ENCODE measurements at regions not wholly inside any gene's neighbourhood (a gene's known extent, or its start where the extent isn't known, plus 50 kb on each side); places are given as distances from the start of the nearest gene placed in this dataset.
A peak's percentile ranks its signal among the peaks of the same experiment; 100 is the strongest.

- no peak for DNase-seq
Observed at GRCh38 chr2:94939349-94939748, 68.1 kb downstream of the TEKT4 start.

DNA sequence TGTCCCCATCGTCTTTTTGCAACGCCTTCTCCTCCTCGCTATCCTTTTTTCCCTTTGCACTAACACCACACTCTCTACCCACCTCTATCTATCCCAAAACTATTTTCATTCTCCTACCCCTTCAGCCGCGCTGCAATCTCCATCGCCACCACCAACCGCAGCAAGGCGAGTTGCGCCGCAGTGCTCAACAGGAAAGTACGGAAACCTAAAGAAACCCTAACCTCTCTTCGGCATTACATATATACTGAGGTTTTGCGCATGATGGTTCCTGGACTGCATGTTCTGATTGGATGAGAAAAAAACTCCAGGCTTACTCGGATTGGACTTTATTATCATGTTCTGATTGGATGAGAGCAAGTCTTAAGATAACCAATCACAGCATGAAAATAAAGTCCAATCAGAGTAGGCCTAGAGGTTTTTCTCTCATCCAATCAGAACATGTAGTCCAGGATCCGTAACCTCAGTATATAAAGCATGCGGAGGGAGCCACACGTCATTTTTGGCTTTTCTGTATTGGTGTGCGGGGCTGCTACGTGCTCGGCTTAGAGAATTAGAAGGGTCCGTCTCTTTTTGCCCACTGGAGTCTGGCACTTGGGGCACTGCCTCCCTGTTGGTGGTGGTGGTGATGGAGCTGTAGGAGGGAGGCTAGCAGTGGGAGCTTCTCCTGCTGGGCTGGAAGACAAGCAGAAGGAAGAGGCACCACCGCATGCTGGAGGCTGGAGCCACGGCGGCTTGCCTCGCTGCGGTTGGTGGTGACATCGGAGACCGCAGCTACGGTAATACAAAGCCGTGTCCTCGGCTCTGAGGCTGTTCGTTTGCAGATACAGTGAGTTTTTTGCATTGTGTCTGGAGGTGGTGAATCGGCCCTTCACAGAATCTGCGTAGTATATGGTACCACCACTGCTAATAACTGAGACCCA lies 76.1 kb downstream of the TEKT4 start:
- DNase-seq: no peak

- no peak for DNase-seq
Observed at GRCh38 chr2:94955702-94956101, 69.8 kb upstream of the MAL start.

- DNase-seq: peak; percentile 10
Observed at GRCh38 chr2:94956797-94957391, 68.6 kb upstream of the MAL start.

DNA sequence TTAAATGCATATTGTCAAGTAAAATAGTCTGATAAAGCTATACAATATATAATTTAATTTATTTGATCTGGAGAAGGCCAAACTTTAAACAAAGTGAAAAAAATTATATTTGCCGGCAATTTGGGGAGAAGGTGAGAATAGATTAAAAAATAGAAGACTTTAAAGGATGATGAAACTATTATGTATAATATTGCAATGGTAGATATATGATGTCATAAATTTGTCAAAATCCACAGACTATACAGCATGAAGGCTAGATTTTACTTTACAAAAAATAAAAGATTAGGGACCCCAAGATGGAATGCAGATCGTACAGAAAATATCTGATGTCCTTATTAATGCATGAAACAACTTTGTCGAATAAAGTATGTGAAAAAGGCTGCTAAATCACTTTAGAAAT lies 67.3 kb upstream of the MAL start:
- DNase-seq: no peak

- DNase-seq: no peak
Observed at GRCh38 chr2:94960266-94960665, 65.2 kb upstream of the MAL start.

DNA sequence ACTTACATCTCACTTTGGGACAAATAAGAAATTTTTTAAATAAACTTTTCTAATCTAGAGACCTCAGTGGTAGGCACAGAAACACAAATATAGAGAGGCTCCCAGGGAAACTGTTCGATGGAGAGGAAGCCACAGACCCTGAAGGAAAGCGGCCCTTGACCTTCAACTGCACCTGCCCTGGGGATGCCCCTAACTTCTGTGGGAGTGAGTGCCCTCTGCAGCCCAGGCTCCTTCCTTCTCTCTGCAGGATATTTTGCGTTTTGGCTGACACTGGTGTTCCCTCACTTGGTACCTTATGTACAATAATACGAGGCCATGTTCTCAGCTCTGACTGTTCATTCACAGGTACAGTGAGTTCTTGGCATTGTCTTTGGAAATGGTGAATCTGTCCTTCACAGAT lies 64.8 kb upstream of the MAL start:
- DNase-seq: no peak

- DNase-seq: no peak
Observed at GRCh38 chr2:94964193-94964592, 61.3 kb upstream of the MAL start.

DNA sequence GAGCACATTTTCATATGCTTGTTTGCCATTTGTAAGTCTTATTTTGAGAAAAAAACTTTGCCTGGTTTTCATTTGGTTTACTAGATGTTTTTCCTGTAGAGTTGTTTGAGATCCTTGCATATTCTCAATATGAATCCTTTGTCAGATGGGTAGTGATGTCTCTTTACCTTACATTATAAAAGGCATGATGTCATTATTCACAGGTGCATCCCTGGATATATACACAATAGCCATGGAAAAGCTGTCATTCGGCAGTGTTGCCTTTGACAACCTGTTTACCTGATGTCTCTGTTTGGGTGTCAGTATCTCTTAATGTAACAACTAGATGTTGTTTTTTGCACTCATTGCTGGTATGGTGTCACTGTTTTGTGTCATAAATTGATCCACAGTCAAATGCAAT lies 58.8 kb upstream of the MAL start:
- no peak for DNase-seq

GRCh38 chr2:94970353-94970752 lies 55.2 kb upstream of the MAL start:
- DNase-seq: no peak
